H1 (cell line): ENCODE measurements at regions not wholly inside any gene's neighbourhood (a gene's known extent, or its start where the extent isn't known, plus 50 kb on each side); places are given as distances from the start of the nearest gene placed in this dataset.

Source experiments
- CTCF ChIA-PET: fragments of 300-600 bp; sonication (Branson Sonifier 250); formaldehyde crosslinking; loops from one replicate; lab custom pipeline; 2021; ENCODE audit not compliant: partially characterized antibody; lab: Charles Lee
- POLR2A ChIA-PET: fragments of 300-600 bp; sonication (Branson Sonifier 250); formaldehyde crosslinking; loops from one replicate; lab custom pipeline; 2021; ENCODE audit warnings: inconsistent platforms; ENCODE audit not compliant: partially characterized antibody; lab: Charles Lee
- DNase-seq, 2 experiments: peaks; one replicate each; pipeline versions ENCODE4 v3.0.0 to v3.0.0-alpha.2; 2010 to 2022; ENCODE audit warnings: low spot score in 2 of 2, low read depth in 1 of 2, mixed read lengths in 1 of 2
- FAIRE-seq: peaks from 2 replicates; lab custom pipeline; 2011; peaks lifted over from hg19 to GRCh38; lab: Jason Lieb, UNC
- H2AFZ ChIP-seq: 2 replicates; pipeline ENCODE4 v1.8.1; 2012; ENCODE audit warnings: low read length, inconsistent platforms
- H2AK5ac ChIP-seq: 2 replicates; pipeline ENCODE4 v1.6.1; 2013; ENCODE audit warnings: low read depth, low read length
- H2BK120ac ChIP-seq: replicated peaks from 2 replicates; pipeline ENCODE3; 2013; ENCODE audit warnings: low read depth, low read length, inconsistent platforms
- H2BK12ac ChIP-seq: 2 replicates; pipeline ENCODE4 v1.6.1; 2013; ENCODE audit warnings: low read depth, low read length
- H2BK15ac ChIP-seq: 2 replicates; pipeline ENCODE4 v1.6.1; 2013; ENCODE audit warnings: low read length
- H2BK20ac ChIP-seq: 2 replicates; pipeline ENCODE4 v1.6.1; 2013; ENCODE audit warnings: low read length
- H2BK5ac ChIP-seq: 2 replicates; pipeline ENCODE4 v1.6.1; 2013; ENCODE audit warnings: low read depth, low read length
- H3K14ac ChIP-seq: 2 replicates; pipeline ENCODE4 v1.6.1; 2013; ENCODE audit warnings: inconsistent platforms; ENCODE audit not compliant: insufficient read length
- H3K18ac ChIP-seq: 2 replicates; pipeline ENCODE4 v1.6.1; 2013; ENCODE audit warnings: low read length; ENCODE audit errors: extremely low read depth
- H3K23ac ChIP-seq: 2 replicates; pipeline ENCODE4 v1.6.1; 2013; ENCODE audit warnings: inconsistent platforms; ENCODE audit not compliant: insufficient read length
- H3K23me2 ChIP-seq: 2 replicates; pipeline ENCODE4 v1.6.1; 2013; ENCODE audit warnings: low read depth, low read length
- H3K27ac ChIP-seq: 2 replicates; pipeline ENCODE4 v1.6.1; 2011; ENCODE audit warnings: low read depth, low read length, inconsistent platforms
- H3K27me3 ChIP-seq, 4 experiments: replicated peaks in 1 of 4; 1 replicate in 1 of 4; 2 replicates in 3 of 4; pipeline versions ENCODE4 v1.6.1 to v1.8.1; 2011 to 2013; ENCODE audit warnings: low read length in 3 of 4, mild to moderate bottlenecking in 3 of 4, inconsistent platforms in 2 of 4, mixed read lengths in 2 of 4, moderate library complexity in 1 of 4; ENCODE audit not compliant: control insufficient read depth in 3 of 4, insufficient read depth in 3 of 4; ENCODE audit errors: extremely low read depth in 1 of 4
- H3K36me3 ChIP-seq, 4 experiments: 2 replicates each; pipeline versions ENCODE4 v1.6.1 to v1.8.1; 2011 to 2013; ENCODE audit warnings: mild to moderate bottlenecking in 4 of 4, low read length in 3 of 4, moderate library complexity in 2 of 4, control low read depth in 1 of 4, inconsistent platforms in 1 of 4; ENCODE audit not compliant: insufficient read depth in 4 of 4, control insufficient read depth in 2 of 4
- H3K4ac ChIP-seq: replicated peaks from 2 replicates; pipeline ENCODE3; 2013; ENCODE audit warnings: low read length, low read depth, mixed read lengths, inconsistent platforms; ENCODE audit not compliant: insufficient read length
- H3K4me1 ChIP-seq, 4 experiments: replicated peaks in 1 of 4; 1 replicate in 1 of 4; 2 replicates in 3 of 4; pipeline versions ENCODE4 v1.6.1 to v1.8.1; 2011 to 2013; ENCODE audit warnings: low read length in 3 of 4, inconsistent platforms in 2 of 4, mixed read lengths in 1 of 4; ENCODE audit not compliant: insufficient read depth in 4 of 4, control insufficient read depth in 3 of 4
- H3K4me2 ChIP-seq, 2 experiments: 2 replicates each; pipeline versions ENCODE4 v1.6.1 to v1.8.1; 2011 to 2013; ENCODE audit warnings: low read depth in 2 of 2, low read length in 2 of 2, control low read depth in 1 of 2, inconsistent platforms in 1 of 2, mild to moderate bottlenecking in 1 of 2; ENCODE audit not compliant: insufficient read depth in 1 of 2
- H3K4me3 ChIP-seq, 4 experiments: fragments of 200-600, 300-600 bp in 1 of 4; sonication (generic), shearing (Covaris generic), sonication (Bioruptor Twin) in 1 of 4; 2 replicates each; pipeline versions ENCODE4 v1.5.1 to v1.8.1; 2011 to 2016; ENCODE audit warnings: low read length in 4 of 4, low read depth in 3 of 4, control low read depth in 2 of 4, inconsistent platforms in 2 of 4, mild to moderate bottlenecking in 2 of 4, mixed read lengths in 1 of 4, moderate library complexity in 1 of 4; ENCODE audit not compliant: insufficient read depth in 2 of 4; ENCODE audit errors: extremely low read depth in 1 of 4
- H3K56ac ChIP-seq: replicated peaks from 2 replicates; pipeline ENCODE3; 2013; ENCODE audit warnings: low read depth, mild to moderate bottlenecking, mixed read lengths, low read length, inconsistent platforms; ENCODE audit not compliant: insufficient read length
- H3K79me1 ChIP-seq: 2 replicates; pipeline ENCODE4 v1.6.1; 2013; ENCODE audit warnings: low read depth, low read length, control low read depth
- H3K79me2 ChIP-seq, 2 experiments: 2 replicates each; pipeline versions ENCODE4 v1.6.1 to v1.8.1; 2012 to 2013; ENCODE audit warnings: low read length in 2 of 2, mild to moderate bottlenecking in 2 of 2, inconsistent platforms in 1 of 2; ENCODE audit not compliant: insufficient read depth in 2 of 2, control insufficient read depth in 1 of 2
- H3K9ac ChIP-seq, 4 experiments: replicated peaks in 1 of 4; 1 replicate in 1 of 4; 2 replicates in 3 of 4; pipeline versions ENCODE4 v1.6.1 to v1.8.1; 2011 to 2013; ENCODE audit warnings: low read depth in 3 of 4, low read length in 3 of 4, control low read depth in 2 of 4, mild to moderate bottlenecking in 2 of 4, moderate library complexity in 2 of 4, inconsistent platforms in 1 of 4; ENCODE audit errors: extremely low read depth in 1 of 4
- H3K9me3 ChIP-seq, 2 experiments: 2 replicates each; pipeline versions ENCODE4 v1.6.1 to v1.8.1; 2012 to 2013; ENCODE audit warnings: mild to moderate bottlenecking in 2 of 2, moderate library complexity in 2 of 2, control low read depth in 1 of 2, inconsistent platforms in 1 of 2, low read depth in 1 of 2, low read length in 1 of 2, mixed read lengths in 1 of 2; ENCODE audit not compliant: insufficient read depth in 2 of 2
- H4K20me1 ChIP-seq, 2 experiments: replicated peaks in 1 of 2; 2 replicates each; pipeline versions ENCODE3 to v1.8.1; 2011 to 2013; ENCODE audit warnings: inconsistent platforms in 2 of 2, low read length in 2 of 2, mild to moderate bottlenecking in 1 of 2; ENCODE audit not compliant: insufficient read depth in 2 of 2, control insufficient read depth in 1 of 2
- H4K5ac ChIP-seq: 2 replicates; pipeline ENCODE4 v1.6.1; 2013; ENCODE audit warnings: low read length, low read depth, mixed read lengths, inconsistent platforms; ENCODE audit not compliant: insufficient read length
- H4K8ac ChIP-seq: 2 replicates; pipeline ENCODE4 v1.8.0; 2013; ENCODE audit warnings: mild to moderate bottlenecking, moderate library complexity, low read length, inconsistent platforms; ENCODE audit not compliant: insufficient read depth; ENCODE audit errors: extremely low read depth
- H4K91ac ChIP-seq: replicated peaks from 2 replicates; pipeline ENCODE3; 2013; ENCODE audit warnings: low read length, mixed read lengths, inconsistent platforms; ENCODE audit not compliant: insufficient read length
- ASH2L ChIP-seq: fragments of 200-600, 300-600 bp; sonication (generic); IDR thresholded peaks from one replicate; pipeline ENCODE4 v1.7.1; 2017; ENCODE audit warnings: low read length
- CBX8 ChIP-seq: fragments of 300-800, 300-1000 bp; sonication (generic); IDR thresholded peaks from 2 replicates; pipeline ENCODE4 v1.7.1; 2016; ENCODE audit warnings: low read depth, low read length, borderline replicate concordance
- EP300 ChIP-seq, 2 experiments: IDR thresholded peaks; 1 replicate in 1 of 2; 2 replicates in 1 of 2; pipeline ENCODE4 v1.6.1; 2011 to 2012; ENCODE audit warnings: low read depth in 2 of 2, low read length in 2 of 2, mild to moderate bottlenecking in 2 of 2, borderline replicate concordance in 1 of 2, inconsistent platforms in 1 of 2, moderate library complexity in 1 of 2
- HDAC2 ChIP-seq, 2 experiments: fragments of 300-600 bp in 1 of 2; sonication (generic) in 1 of 2; IDR thresholded peaks; 2 replicates each; pipeline ENCODE4 v1.6.1; 2011 to 2012; ENCODE audit warnings: low read depth in 2 of 2, low read length in 2 of 2, mild to moderate bottlenecking in 2 of 2, moderate library complexity in 2 of 2, borderline replicate concordance in 1 of 2, inconsistent platforms in 1 of 2
- WGBS, 2 experiments: shearing (Covaris generic) in 1 of 2; methylation state at CpG; one replicate each; pipeline versions ENCODE4 v1.1.6 to v1.1.7; 2013 to 2015; ENCODE audit warnings: low lambda C conversion rate in 2 of 2, mixed read lengths in 2 of 2, inconsistent platforms in 1 of 2, low coverage in 1 of 2, missing lambda C conversion rate in 1 of 2; ENCODE audit not compliant: insufficient replicate concordance in 2 of 2, insufficient coverage in 1 of 2, insufficient read length in 1 of 2; ENCODE audit errors: extremely low coverage in 1 of 2, missing lambda C conversion rate in 1 of 2; 5-methylcytosine and 5-hydroxymethylcytosine counted together

DNA sequence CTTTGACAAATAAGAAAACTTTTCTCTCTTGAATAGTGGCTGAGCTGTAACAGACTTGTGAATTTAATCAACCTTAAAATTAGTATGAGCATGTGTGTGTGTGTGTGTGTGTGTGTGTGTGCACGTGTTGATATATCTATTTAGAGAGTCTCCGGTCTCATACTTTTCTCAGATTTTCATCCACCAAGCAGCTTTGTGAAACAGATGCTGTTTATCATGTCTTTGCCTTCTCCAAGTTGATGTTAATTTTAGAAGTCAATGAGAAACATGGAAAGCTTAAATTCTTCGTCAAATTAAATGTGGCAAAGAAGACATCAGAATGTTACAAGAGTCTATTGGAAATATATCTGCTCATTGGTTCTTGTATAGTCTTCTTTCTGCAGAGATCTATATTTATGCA lies 839.2 kb upstream of the CELF2 start:
- no peak overlapping the region for H4K8ac ChIP-seq
- no peak for FAIRE-seq
- no peak for TF ChIP-seq HDAC2 (IDR thresholded peaks at IDR 0.05; ENCODE audit: borderline replicate concordance in 1 of 2, low read depth in 2 of 2, low read length in 2 of 2)
- no peak for TF ChIP-seq ASH2L
- no peak for TF ChIP-seq EP300 (IDR thresholded peaks at IDR 0.05; ENCODE audit: borderline replicate concordance in 1 of 2, low read depth in 2 of 2, low read length in 2 of 2)
- no peak for TF ChIP-seq CBX8

More for the DNA sequence above, 839.2 kb upstream of the CELF2 start:
- H2BK12ac ChIP-seq: no peak overlapping the region
- H2BK120ac ChIP-seq: no peak overlapping the region
- POLR2A ChIA-PET: no interaction called here
- H2BK15ac ChIP-seq: no peak overlapping the region
- H4K20me1 ChIP-seq: no peaks in the 10 kb centered on the region
- peaks cover 3 to 9% of the 10 kb centered on the region in 2 experiments; a peak in 3 of 4 replicates for H3K9me3 ChIP-seq
- no peak for DNase-seq
- no peak overlapping the region for H2BK20ac ChIP-seq
- H2AK5ac ChIP-seq: no peak overlapping the region
- H3K4ac ChIP-seq: no peak overlapping the region
- no peak overlapping the region for H3K23ac ChIP-seq
- CTCF ChIA-PET: no interaction called here
- no peak overlapping the region for H2AFZ ChIP-seq
- H3K27ac ChIP-seq: no peak overlapping the region
- H3K79me1 ChIP-seq: no peaks in the 10 kb centered on the region
- H3K18ac ChIP-seq: no peak overlapping the region
- H3K4me1 ChIP-seq: no peaks in the 10 kb centered on the region
- 91% methylated on average over 3 of the region's 3 CpGs; no CpG with 5 or more reads in 1 of the 2 experiments for WGBS, 2 experiments
- no peak overlapping the region for H4K5ac ChIP-seq
- no peaks in the 10 kb centered on the region for H3K79me2 ChIP-seq
- no peaks in the 10 kb centered on the region for H3K27me3 ChIP-seq
- no peak overlapping the region for H3K14ac ChIP-seq
- no peak overlapping the region for H3K56ac ChIP-seq
- H2BK5ac ChIP-seq: no peak overlapping the region
- H3K4me3 ChIP-seq: no peak overlapping the region
- peaks cover 0 to 2% (median 0%) of the 10 kb centered on the region in 4 experiments; a peak in 1 of 8 replicates for H3K36me3 ChIP-seq
- no peak overlapping the region for H3K4me2 ChIP-seq
- no peak overlapping the region for H4K91ac ChIP-seq
- no peak overlapping the region for H3K9ac ChIP-seq
- H3K23me2 ChIP-seq: peaks cover 2% of the 10 kb centered on the region; the same call in 1 of the 2 replicates
